H1 (cell line): ENCODE measurements at regions not wholly inside any gene's neighbourhood (a gene's known extent, or its start where the extent isn't known, plus 50 kb on each side); places are given as distances from the start of the nearest gene placed in this dataset.

Experiments used
- CBX8 ChIP-seq: fragments of 300-800, 300-1000 bp; sonication (generic); IDR thresholded peaks from 2 replicates; pipeline ENCODE4 v1.7.1; 2016; ENCODE audit warnings: low read depth, low read length, borderline replicate concordance
- CHD2 ChIP-seq: IDR thresholded peaks from 2 replicates; pipeline ENCODE4 v1.6.1; 2012; ENCODE audit warnings: low read length, improper control_type of control experiment
- CTCF ChIP-seq, 3 experiments: IDR thresholded peaks; 1 replicate in 2 of 3; 2 replicates in 1 of 3; pipeline versions ENCODE4 v1.5.1 to v1.6.1; 2011; ENCODE audit warnings: low read length in 3 of 3, mild to moderate bottlenecking in 3 of 3, inconsistent platforms in 2 of 3, low read depth in 1 of 3, moderate library complexity in 1 of 3; ENCODE audit not compliant: insufficient read depth in 1 of 3; ENCODE audit errors: control extremely low read depth in 1 of 3
- EP300 ChIP-seq, 2 experiments: IDR thresholded peaks; 1 replicate in 1 of 2; 2 replicates in 1 of 2; pipeline ENCODE4 v1.6.1; 2011 to 2012; ENCODE audit warnings: low read depth in 2 of 2, low read length in 2 of 2, mild to moderate bottlenecking in 2 of 2, borderline replicate concordance in 1 of 2, inconsistent platforms in 1 of 2, moderate library complexity in 1 of 2
- EZH2 ChIP-seq: fragments of 200-600 bp; sonication (generic); IDR thresholded peaks from 2 replicates; pipeline ENCODE4 v1.7.1; 2012; ENCODE audit warnings: low read depth, mild to moderate bottlenecking, moderate library complexity, low read length, inconsistent platforms; ENCODE audit not compliant: severe bottlenecking
- FOSL1 ChIP-seq: IDR thresholded peaks from 2 replicates; pipeline ENCODE4 v1.6.1; 2011; ENCODE audit warnings: mild to moderate bottlenecking, low read depth, low read length, moderate library complexity; ENCODE audit not compliant: insufficient read depth
- GABPA ChIP-seq: IDR thresholded peaks from 2 replicates; pipeline ENCODE4 v1.6.1; 2011; ENCODE audit warnings: mild to moderate bottlenecking, low read length, moderate library complexity, borderline replicate concordance; ENCODE audit not compliant: insufficient read depth
- HDAC6 ChIP-seq: IDR thresholded peaks from one replicate; pipeline ENCODE4 v1.7.1; 2012; ENCODE audit warnings: low read depth, mild to moderate bottlenecking, inconsistent platforms, low read length, moderate library complexity
- MAFK ChIP-seq: IDR thresholded peaks from 2 replicates; pipeline ENCODE4 v1.6.1; 2012; ENCODE audit warnings: low read depth, mild to moderate bottlenecking, improper control_type of control experiment, low read length
- POLR2A ChIP-seq, 2 experiments: IDR thresholded peaks; 1 replicate in 1 of 2; 2 replicates in 1 of 2; pipeline ENCODE4 v1.6.1; 2011; ENCODE audit warnings: low read depth in 2 of 2, low read length in 2 of 2, mild to moderate bottlenecking in 2 of 2; ENCODE audit errors: control extremely low read depth in 1 of 2
- POLR2AphosphoS5 ChIP-seq: IDR thresholded peaks from 2 replicates; pipeline ENCODE4 v1.6.1; 2011; ENCODE audit warnings: low read depth, low read length
- RAD21 ChIP-seq, 2 experiments: IDR thresholded peaks in 1 of 2; conservative IDR thresholded peaks in 1 of 2; 2 replicates each; pipeline ENCODE4 v1.6.1; 2011; ENCODE audit warnings: low read depth in 2 of 2, low read length in 2 of 2, improper control_type of control experiment in 1 of 2, inconsistent platforms in 1 of 2, mild to moderate bottlenecking in 1 of 2, moderate library complexity in 1 of 2
- YY1 ChIP-seq: IDR thresholded peaks from 2 replicates; pipeline ENCODE4 v1.6.1; 2011; ENCODE audit warnings: low read depth, mild to moderate bottlenecking, low read length
- ZNF274 ChIP-seq: IDR thresholded peaks from 2 replicates; pipeline ENCODE4 v1.7.0; 2012; ENCODE audit warnings: low read length, borderline replicate concordance; ENCODE audit errors: extremely low read depth

DNA sequence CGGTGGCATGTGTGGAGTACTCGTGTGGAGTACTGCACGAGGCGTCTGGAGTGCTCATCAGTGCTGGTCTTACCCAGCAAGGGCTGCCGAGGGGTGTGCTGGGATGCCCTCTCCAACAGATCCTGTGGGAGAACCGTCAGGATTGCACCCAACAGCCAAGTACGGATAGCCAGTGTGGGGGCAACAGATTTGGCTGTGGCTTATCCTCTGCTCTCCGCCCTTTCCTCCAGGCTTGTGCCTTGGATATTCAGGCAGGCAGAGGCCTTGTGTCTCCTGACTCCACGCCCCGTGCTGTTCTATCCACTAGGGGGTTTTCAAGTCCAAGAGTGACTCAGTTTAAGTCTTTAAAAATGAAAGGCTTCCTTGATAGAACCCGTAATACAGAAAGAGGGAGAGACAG lies 321.0 kb upstream of the HS6ST1 start:
- TF ChIP-seq ZNF274 (no peak), POLR2A (IDR thresholded peaks at IDR 0.05; ENCODE audit: control extremely low read depth in 1 of 2, low read depth in 2 of 2, low read length in 2 of 2) (no peak), YY1 (no peak), EZH2 (no peak), CBX8 (no peak), CHD2 (no peak), GABPA (no peak), MAFK (no peak), HDAC6 (no peak), CTCF (IDR thresholded peaks at IDR 0.05; ENCODE audit: control extremely low read depth in 1 of 3, insufficient read depth in 1 of 3, low read depth in 1 of 3, low read length in 3 of 3) (no peak), FOSL1 (no peak), POLR2AphosphoS5 (no peak), RAD21 (IDR thresholded peaks at IDR 0.05 in 1 of 2, conservative IDR thresholded peaks at IDR 0.05 in 1 of 2; ENCODE audit: low read depth in 2 of 2, low read length in 2 of 2) (no peak), EP300 (IDR thresholded peaks at IDR 0.05; ENCODE audit: borderline replicate concordance in 1 of 2, low read depth in 2 of 2, low read length in 2 of 2) (no peak)
